ENCODE measurements at regions not wholly inside any gene's neighbourhood (a gene's known extent, or its start where the extent isn't known, plus 50 kb on each side); places are given as distances from the start of the nearest gene placed in this dataset.

GRCh38 chr16:82488460-82488859 is 138.3 kb upstream of the CDH13 start:
- no peak for DNase-seq

- DNase-seq, result no peak
These were observed 145.3 kb upstream of the CDH13 start for GRCh38 chr16:82481455-82481854.

GRCh38 chr16:82476786-82477185 is 150.0 kb upstream of the CDH13 start:
- DNase-seq, result no peak

GRCh38 chr16:82470620-82471152 is 156.1 kb upstream of the CDH13 start:
- DNase-seq, result no peak

GRCh38 chr16:82470016-82470415 is 156.8 kb upstream of the CDH13 start:
- DNase-seq, result no peak

GRCh38 chr16:82464187-82464586 is 162.6 kb upstream of the CDH13 start:
- DNase-seq, result no peak

- no peak for DNase-seq
These were observed 166.0 kb upstream of the CDH13 start for GRCh38 chr16:82460766-82461165.

- no peak for DNase-seq
These were observed 167.1 kb upstream of the CDH13 start for GRCh38 chr16:82459580-82460256.

- DNase-seq, result peak; percentile 18
These were observed 170.1 kb upstream of the CDH13 start for GRCh38 chr16:82456683-82457082.

- DNase-seq, result no peak
These were observed 172.2 kb upstream of the CDH13 start for GRCh38 chr16:82454566-82454965.

- DNase-seq, result no peak
These were observed 172.6 kb upstream of the CDH13 start for GRCh38 chr16:82454152-82454551.

GRCh38 chr16:82452004-82452756 is 174.6 kb upstream of the CDH13 start:
- DNase-seq, result no peak

- DNase-seq, result no peak
These were observed 175.3 kb upstream of the CDH13 start for GRCh38 chr16:82451449-82451848.

- no peak for DNase-seq
These were observed 186.4 kb upstream of the CDH13 start for GRCh38 chr16:82440336-82440735.

- no peak for DNase-seq
These were observed 187.0 kb upstream of the CDH13 start for GRCh38 chr16:82439678-82440293.

- no peak for DNase-seq
These were observed 193.7 kb upstream of the CDH13 start for GRCh38 chr16:82433042-82433441.

- DNase-seq, result no peak
These were observed 194.5 kb upstream of the CDH13 start for GRCh38 chr16:82432261-82432660.

- DNase-seq, result no peak
These were observed 201.1 kb upstream of the CDH13 start for GRCh38 chr16:82425661-82426060.

GRCh38 chr16:82421851-82422250 is 204.9 kb upstream of the CDH13 start:
- DNase-seq, result no peak

GRCh38 chr16:82419332-82419731 is 207.4 kb upstream of the CDH13 start:
- no peak for DNase-seq

GRCh38 chr16:82414476-82414875 is 212.3 kb upstream of the CDH13 start:
- DNase-seq, result no peak

- no peak for DNase-seq
These were observed 214.0 kb upstream of the CDH13 start for GRCh38 chr16:82412770-82413169.

- no peak for DNase-seq
These were observed 221.0 kb upstream of the CDH13 start for GRCh38 chr16:82405736-82406135.
